GM18520 (cell line): ENCODE measurements at regions not wholly inside any gene's neighbourhood (a gene's known extent, or its start where the extent isn't known, plus 50 kb on each side); places are given as distances from the start of the nearest gene placed in this dataset.

ENCODE experiments used
- ATAC-seq: cut with Tn5 transposase; IDR thresholded peaks from one replicate; pipeline ENCODE4 v1.9.1; 2021; ENCODE audit not compliant: unreplicated experiment

DNA sequence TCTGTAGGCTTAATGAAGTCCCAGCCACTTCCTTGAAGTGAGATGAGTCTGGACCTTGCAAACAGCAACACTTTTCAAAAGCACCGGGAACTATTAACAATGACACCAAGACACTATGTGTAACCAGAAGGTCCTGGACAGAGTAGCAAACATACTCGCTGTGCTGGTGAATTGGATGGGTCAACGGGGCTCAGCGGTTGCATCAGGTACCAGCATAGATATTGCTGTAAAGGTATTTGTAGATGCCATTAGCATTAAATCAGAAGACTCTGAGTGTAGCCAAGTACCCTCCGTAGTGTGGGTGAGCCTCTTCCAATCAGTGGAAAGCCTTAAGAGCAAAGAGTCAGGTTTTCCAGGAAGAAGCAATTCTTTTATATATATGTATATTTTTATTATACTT lies 140.5 kb downstream of the IRX2 start:
- no peak for ATAC-seq

DNA sequence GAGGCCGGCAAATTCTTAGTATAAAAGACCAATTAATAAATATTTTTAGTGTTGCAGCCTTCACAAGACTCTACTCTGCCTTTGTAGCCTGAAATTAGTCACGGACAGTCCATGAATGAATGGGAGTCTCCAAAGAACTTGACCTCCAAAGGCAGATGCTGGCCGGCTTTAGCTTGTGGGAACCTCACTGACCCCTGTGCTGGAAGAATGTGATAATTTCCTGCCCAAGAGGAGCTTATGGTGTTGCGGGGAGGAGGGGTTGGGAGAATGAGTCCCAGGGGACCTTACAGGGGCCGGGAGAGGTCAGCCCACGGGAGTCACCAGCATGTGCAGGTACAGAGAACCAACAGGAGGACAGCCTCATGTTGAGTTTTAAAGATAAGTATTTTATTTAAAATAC lies 143.1 kb downstream of the IRX2 start:
- no peak for ATAC-seq

DNA sequence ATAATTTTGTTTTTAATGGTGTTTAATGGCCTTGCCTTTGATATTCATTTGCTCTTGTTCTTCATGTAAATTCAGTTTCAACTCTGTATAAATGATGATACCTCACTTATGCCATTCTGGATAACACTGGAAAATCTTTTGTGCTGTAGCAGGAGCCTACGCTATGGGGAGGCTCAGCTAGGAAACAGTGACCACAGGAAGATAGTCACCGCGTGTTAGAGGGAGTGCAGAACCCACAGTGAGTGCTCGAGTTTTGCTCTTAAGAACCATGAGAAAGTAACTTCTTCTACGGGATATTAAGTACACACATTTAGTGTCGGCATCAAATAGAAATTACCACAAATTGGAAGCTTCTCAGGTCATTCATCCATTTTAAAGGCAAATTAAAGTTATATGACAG lies 143.9 kb downstream of the IRX2 start:
- ATAC-seq, result no peak

DNA sequence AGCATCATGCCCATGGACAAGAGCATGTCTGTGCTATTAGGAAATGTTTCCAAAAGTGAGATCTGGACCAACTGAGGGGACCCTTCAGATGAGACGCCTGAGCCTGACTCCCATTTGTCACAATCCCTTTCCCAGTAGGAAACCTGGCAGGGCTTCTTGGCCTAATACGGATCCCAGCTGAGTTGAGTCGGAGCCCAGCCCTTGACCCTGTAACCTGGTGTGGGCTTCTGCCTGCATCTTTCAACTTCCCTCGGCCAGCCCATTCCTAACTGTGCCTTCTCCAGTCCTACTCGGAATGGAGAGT lies 148.3 kb downstream of the IRX2 start:
- ATAC-seq, result no peak

DNA sequence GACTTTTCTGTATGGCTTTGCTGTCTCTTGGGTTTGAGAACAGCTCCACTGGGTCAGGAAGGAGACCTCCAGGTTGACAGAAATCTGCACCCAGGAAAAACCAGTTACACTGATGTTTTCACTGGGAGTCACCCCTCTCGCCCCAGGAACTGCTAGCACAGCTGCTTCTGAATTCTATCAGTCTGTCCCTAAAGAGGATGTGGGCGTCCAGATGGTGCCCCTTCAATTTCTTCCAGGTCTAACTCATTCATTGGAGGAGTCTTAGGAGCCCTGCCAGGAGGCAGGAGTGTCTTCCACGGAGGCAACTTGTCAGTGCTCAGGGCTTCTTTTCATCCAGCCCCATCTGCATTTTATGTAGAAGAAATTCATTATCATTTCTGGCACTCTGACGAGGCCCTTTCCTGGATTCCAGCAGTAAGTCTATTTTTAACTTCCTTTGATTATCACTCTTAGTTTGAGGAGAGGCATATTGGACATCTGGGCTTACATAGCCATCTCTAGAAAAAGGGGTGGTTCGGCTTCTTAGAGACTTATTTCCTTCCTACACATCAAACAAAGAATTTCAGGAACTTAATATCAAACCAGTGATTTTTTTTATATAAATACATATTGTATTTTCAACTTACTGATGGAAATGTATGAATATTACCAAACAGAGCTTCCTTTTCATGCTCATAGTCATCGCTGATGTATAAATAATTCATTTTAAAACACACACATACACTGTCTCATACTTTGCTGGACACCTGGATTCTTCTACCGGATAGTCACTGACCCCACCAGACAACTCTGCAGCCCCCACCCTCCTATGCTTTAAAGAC lies 148.8 kb downstream of the IRX2 start:
- no peak for ATAC-seq

DNA sequence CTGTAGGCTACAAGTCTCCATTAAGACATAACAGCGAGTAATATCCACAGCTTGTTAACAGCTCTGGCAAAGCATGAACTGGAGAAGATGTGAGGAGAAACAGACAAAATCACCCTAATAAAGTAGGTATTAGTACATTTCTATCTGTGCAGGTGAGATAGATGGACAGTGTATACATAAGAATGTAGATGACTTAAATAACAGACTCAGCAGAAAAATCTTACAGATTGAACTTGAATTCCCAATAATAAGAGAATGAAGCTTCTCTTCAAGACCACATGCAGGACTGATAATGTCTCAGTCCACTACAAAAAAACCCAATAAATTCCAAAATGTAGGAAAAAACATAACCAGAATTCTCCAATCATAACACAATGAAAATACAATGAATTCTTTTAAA lies 153.0 kb downstream of the IRX2 start:
- no peak for ATAC-seq

DNA sequence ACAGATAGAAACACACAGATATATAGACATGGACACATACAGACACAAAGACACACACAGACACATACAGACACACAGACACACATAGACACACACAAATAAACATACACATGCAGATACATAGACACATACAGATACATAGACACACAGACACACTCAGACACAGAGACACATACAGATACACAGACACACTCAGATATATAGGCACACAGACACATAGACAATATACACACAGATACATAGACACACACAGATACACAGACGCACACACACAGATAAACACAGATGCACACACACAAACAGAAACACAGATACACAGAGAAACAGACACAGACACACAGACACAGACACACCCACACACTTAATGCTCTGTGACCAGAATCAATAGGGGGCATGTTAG lies 156.8 kb downstream of the IRX2 start:
- no peak for ATAC-seq

DNA sequence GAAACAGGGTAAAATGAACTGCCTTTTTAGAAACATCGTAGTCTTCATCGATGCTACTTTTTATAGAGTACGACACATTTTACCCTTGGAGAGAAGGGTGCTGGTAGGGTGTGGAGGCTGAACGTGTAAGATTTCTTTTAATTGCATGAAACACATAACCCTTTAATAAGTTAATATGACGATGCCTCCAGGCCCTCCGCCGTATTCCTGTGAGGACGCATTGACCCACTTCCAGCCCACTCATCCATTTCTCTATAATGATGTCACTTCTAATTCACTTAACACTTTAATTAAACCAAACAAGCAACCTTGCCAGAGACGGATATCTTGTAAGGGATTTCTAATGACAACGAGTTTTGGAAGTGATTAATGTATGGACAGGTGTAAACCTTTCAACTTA lies 158.7 kb downstream of the IRX2 start:
- ATAC-seq, result no peak

DNA sequence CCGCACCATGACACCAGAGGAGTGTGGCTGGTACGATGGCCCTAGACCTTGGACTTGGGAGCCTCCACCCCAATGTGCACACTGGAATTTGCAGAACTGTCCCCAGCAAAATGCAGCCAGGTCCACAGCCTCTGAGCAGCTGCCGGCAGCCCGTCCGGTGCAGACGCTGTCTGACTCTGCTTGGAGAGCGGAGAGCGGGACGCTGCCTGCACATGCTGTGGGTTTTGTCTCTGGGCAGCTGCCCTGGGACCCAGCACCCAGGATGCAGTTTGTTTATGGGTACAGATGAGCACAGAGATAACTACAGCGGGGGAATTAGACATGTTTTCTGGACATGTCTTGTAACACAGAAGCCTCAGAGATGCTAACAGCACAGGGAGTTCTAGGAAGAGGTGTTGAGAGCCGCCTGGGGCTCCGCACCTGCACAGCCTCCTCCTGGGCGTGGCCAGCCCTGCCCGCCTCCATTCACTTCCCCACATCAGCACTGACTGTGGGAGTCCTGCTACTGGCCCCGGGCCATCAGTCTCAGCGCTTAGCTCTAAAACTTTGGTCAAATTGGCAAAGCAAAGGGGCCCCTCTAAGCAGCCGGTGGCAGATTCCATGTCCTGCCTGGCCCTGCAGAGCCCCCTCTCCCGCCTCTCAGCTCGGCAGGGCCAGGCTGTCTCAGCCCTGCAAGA lies 159.6 kb downstream of the IRX2 start:
- ATAC-seq, result no peak

DNA sequence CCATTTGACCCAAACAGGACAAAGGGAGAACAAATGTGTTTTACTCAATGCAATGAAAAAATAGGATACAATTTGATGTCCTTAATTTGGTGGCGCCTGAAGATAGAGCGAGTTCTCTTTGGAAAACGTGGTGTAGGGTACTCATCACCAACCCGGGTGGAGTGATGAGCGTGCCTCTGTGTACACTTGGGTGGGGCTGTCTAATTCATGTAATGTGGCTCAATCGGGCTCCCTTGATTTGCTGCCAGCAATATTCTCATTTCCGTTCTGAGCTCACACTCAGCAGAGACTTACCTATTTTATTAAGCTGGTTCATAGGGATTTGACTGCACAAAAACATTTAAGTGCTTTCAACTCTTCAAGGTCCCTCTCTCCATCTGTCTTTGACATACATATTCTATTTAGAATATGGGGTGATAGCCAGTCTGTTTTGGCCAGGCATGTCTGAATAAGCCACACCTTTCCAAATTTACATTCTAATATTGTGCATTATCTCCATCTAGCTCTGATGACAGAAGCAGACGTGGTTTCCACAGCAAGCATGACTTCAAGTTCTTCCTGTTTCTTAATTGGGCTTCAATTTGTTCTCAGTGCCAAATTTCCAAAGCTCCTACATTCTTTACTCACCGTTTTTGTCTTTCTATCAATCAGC lies 162.5 kb downstream of the IRX2 start:
- ATAC-seq, result no peak

DNA sequence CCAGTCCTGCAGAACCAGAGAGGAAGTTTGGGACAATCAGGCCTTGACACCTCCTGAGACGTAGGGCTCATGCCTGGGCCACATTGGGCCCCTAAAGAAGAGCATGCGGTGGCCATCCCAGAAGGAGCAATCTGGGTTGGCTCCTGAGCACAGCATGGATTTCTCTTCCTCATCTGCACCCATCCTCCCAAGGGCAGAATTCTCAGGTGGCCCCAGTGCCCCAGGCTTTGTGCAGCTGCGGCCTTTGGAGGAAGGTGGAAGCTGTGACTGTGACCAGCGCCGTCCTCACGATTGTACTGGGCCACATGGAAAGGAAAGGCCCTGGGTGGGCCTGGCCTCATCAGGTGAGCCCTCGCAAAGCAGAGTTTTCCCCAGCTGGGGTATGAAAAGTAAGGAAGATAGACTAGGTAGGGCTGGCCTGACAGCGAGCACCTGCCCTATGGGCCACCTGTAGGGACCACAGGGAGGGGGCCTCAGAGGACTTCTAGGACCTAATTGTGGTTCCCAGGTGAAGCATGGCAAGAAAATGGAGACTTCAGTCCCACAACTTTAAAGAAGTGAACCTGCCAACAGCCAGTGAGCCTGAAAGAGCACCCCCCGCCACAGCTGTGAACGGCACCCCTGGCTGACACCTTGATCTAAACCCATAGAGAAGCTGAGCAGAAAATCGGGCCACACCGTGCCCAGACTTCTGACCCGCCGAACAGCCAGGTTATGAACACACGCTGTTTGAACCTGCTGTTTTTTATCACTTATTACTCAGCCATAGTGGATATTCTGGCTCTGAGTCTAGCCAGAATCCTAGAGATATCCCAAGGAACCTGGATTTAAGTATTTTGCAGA lies 164.1 kb downstream of the IRX2 start:
- no peak for ATAC-seq

DNA sequence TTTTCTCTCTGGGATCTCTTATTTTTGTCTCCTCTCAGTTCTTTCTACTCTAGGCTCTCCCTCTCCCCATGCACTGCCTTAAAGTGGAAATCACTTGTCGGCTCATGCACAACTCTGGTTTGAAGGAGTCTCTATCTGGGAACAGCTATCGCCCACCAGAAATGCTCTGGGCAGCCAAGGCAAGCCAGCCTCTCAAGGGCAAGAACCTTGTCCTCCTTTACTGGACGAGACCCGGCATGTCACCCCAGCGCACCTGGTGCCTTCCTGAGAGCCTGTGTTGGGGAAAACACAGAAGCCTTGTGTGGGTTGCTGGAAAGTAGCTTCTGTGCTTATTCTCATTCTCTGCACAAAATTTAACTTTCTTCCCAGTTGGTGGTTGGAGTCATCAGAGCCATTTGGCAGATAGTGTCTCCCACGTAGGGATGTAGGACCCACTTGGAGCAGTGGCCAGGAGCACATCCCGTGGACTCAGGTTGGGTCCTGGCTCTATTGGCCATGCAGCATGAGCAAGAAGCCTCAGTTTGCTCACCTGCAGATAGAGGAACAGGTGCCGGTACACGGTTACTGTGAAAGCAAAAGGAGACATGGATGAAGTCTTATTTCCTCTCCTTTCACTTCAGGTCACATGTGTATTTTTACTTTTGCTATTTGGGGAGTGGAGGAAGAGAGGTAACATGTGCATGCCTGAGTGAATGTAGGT lies 165.3 kb downstream of the IRX2 start:
- ATAC-seq, result no peak

DNA sequence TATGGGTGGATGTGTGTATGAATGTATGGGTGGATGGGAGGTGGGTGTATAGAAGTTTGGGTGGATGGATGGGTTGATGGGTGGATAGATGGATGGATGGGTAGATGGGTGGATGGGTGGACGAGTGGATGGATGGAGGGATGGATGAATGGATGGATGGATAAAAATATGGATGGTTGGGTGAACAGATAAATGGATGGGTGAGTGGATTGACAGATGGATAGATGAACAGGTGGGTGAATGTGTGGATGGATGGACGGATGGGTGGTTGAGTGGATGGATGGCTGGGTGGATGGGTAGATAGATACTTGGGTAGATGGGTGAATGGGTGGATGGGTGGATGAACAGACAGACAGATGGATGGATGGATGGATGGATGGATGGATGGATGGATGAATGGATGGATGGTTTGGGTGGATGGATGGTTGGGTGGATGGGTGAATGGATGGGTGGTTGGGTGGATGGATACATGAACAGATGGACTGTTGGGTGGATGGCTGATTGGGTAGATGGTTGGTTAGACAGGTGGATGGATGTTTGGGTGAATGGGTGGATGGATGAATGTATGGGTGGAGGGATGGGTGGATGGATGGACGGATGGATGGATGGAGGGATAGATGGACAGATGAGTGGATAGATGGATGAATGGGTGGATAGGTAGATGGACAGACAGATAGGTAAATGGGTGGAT lies 166.8 kb downstream of the IRX2 start:
- no peak for ATAC-seq

DNA sequence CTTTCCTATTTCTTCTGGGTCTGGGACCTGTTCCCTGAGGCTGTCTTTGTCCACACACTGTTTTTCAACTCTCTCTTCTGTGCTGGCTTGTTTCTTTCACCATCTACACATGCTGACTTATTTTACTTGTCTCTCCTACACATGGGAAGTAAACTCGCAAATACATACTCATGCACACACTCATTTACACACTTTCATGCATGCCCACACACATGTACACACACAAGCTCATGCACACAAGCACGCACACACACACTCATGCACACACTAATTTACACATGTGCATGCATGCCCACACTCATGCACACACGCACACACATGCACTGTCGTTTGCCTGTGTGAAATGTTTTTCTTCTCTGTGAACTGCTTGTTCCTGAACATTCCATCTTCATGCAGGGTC lies 169.0 kb downstream of the IRX2 start:
- ATAC-seq, result no peak

DNA sequence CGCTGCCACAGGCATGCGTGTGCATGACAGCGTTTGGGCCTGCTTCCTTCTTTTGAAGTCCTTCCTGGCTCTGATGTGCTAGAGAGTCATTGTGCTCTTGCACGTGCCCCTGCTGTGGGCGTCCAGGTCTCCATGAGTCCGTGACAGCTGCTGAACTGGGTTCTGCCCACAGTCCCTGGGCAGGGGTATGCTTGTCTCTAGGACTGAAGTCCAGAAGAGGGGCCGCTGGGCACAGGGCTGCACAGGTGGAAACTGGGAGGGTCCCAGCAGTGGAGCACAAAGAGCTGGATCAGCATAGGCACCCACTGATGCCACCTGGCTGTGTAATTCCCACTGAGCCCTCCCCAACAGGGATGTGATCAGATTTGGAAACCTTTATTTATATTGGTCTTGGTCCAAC lies 169.4 kb downstream of the IRX2 start:
- no peak for ATAC-seq

DNA sequence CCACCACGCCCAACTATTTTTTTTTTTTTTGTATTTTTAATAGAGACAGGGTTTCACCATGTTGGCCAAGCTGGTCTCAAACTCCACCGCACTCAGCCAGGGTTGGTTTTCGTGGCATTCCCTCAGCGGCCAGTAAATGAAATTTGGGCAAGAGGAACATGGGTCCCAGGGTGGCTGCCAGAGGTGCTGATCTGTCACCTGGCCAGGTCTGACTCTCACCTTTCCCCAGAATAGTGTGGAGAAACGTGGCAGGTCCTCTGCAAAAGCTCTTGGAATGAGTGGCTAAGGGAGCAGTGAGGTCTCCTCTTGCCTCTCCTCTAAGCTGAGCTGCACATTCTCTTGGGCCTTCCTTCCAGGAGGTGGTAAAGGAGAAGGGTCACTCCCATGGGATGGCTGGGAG lies 170.1 kb downstream of the IRX2 start:
- ATAC-seq, result no peak

DNA sequence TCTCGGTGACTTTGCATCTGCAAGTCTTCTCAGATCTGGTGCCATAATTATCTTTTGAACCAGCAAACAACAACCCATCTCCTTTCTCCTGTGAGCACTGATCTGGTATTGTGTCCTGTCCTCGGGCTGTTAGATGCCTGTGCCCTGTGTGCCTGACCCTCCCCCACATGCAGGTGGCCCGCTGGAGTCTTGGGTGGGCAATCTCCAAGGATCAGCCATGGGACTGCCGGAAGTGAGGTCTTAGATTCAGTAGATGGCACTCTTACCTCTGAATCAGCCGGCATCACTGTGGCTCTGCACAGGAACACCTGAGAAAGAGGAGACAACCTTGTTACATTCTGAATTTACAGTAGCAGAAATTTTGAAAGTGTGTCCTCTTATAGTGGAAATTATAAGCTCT lies 172.4 kb downstream of the IRX2 start:
- no peak for ATAC-seq

DNA sequence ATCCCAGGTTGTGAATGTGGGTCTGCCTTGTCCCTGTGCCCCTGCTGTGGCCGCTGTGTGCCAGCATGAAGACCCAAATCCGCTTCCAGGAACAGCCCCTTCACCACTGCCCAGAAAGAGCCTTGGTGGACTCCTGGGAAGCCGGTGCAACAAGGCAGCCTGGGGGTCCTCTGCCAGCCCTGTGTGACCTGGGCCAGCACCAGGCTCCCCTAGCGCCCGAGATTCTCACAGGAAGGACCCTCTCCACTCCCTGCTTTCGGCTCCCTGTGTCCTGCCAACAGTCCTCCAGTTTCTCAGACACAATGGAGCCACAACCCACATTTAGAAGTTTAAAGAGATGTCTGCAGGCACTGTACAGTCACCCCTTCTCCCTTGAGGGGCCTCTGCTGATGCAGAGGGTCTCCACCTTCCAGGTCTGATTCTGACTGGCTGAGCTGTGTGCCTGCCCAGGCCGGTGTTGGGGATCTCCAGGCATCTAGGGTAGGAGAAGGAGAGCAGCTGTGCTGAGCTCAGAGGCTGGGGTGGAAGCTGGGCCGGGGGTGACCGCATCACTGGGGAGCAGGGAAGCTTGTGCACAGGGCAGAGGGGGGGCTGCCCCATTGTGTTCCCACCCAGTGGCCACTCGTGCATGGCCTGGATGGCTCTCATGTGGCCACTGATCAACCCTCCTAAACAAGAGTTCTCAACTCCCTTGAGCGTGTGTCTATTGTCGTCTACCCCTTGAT lies 174.0 kb downstream of the IRX2 start:
- ATAC-seq, result no peak

DNA sequence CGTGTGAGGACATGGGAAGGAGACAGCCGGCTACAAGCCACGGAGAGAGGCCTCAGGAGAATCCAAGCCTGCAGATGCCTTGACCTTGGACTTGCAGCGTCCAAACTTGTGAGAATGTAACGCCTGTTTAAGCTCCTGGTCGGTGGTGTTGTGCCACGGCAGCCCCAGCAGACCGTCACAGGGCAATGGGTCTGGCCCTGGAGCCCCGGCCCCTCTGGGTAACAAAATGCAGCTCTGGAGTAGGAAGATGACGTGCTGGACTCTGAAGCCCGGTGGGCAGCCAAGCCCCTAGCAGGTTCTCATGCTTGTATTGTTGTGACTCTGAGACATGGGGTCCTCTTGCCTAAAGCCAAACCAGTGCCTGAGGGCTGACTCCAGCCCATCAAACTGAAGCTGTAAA lies 174.7 kb downstream of the IRX2 start:
- no peak for ATAC-seq

DNA sequence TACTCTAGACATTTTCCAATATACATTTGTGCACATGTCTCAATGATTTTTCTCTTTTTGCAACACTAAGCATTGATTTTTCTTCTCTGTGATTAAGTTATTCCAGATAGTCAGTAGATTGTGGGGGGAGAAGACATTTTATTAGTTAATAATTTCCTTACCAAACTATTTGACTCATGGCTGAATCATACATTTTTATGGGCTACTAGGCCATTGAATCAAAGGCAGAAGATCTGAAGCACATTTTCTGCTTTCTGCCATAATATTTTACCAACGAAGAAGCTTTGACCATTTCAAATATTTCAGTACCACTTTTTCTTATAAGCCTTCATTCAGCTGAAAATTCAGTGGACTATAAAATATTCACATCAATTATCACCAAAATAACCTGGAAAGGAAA lies 175.6 kb downstream of the IRX2 start:
- ATAC-seq, result no peak
